ENCODE measurements at regions not wholly inside any gene's neighbourhood (a gene's known extent, or its start where the extent isn't known, plus 50 kb on each side); places are given as distances from the start of the nearest gene placed in this dataset.

GRCh38 chr16:73871088-73871733 is 425.4 kb upstream of the PSMD7 start:
- Histone ChIP-seq H3K9me3 (ENCODE audit: low read length) (no peaks in the 10 kb centered on the region), H3K36me3 (ENCODE audit: insufficient read depth, low read length) (no peaks in the 10 kb centered on the region), H3K4me2 (ENCODE audit: low read length) (no peak overlapping the region), H2AFZ (ENCODE audit: low read length) (no peak overlapping the region), H3K27me3 (ENCODE audit: insufficient read depth, low read length) (peaks cover 4% of the 10 kb centered on the region; the same call in 1 of the 2 replicates), H4K20me1 (ENCODE audit: insufficient read depth, low read length) (no peaks in the 10 kb centered on the region), H3K9me2 (ENCODE audit: low read depth, low read length) (no peaks in the 10 kb centered on the region), H3K79me2 (ENCODE audit: insufficient read depth, low read length) (no peaks in the 10 kb centered on the region), H3K4me3 (ENCODE audit: low read depth, low read length, poor library complexity, severe bottlenecking) (no peak overlapping the region), H3F3A (ENCODE audit: insufficient read depth, low read length) (no peaks in the 10 kb centered on the region), H3K4me1 (ENCODE audit: insufficient read depth, low read length, severe bottlenecking) (no peaks in the 10 kb centered on the region), H3K9ac (ENCODE audit: low read length) (no peak overlapping the region), H3K27ac (ENCODE audit: low read depth, low read length, poor library complexity, severe bottlenecking) (no peak overlapping the region)
- TF ChIP-seq EZH2 (IDR thresholded peaks at IDR 0.05; ENCODE audit: borderline replicate concordance, low read length) (no peak), CTCF (IDR thresholded peaks at IDR 0.05; ENCODE audit: low read length) (no peak)

- TF ChIP-seq CTCF (IDR thresholded peaks at IDR 0.05; ENCODE audit: low read length) (no peak), EZH2 (IDR thresholded peaks at IDR 0.05; ENCODE audit: borderline replicate concordance, low read length) (no peak)
Measured at GRCh38 chr16:73869126-73869525, 427.5 kb upstream of the PSMD7 start.

GRCh38 chr16:73864868-73865267 is 431.7 kb upstream of the PSMD7 start:
- TF ChIP-seq CTCF (IDR thresholded peaks at IDR 0.05; ENCODE audit: low read length) (no peak), EZH2 (IDR thresholded peaks at IDR 0.05; ENCODE audit: borderline replicate concordance, low read length) (no peak)
- H3K9ac ChIP-seq (ENCODE audit: low read length): no peak overlapping the region
- H3K9me2 ChIP-seq (ENCODE audit: low read depth, low read length): no peaks in the 10 kb centered on the region

More at GRCh38 chr16:73869126-73869525, 427.5 kb upstream of the PSMD7 start:
- Histone ChIP-seq H3K27me3 (ENCODE audit: insufficient read depth, low read length) (peaks cover 4% of the 10 kb centered on the region; the same call in 1 of the 2 replicates), H4K20me1 (ENCODE audit: insufficient read depth, low read length) (no peaks in the 10 kb centered on the region), H3K4me3 (ENCODE audit: low read depth, low read length, poor library complexity, severe bottlenecking) (no peak overlapping the region), H3K9me2 (ENCODE audit: low read depth, low read length) (no peaks in the 10 kb centered on the region), H3K9me3 (ENCODE audit: low read length) (no peaks in the 10 kb centered on the region), H3K9ac (ENCODE audit: low read length) (no peak overlapping the region), H3K36me3 (ENCODE audit: insufficient read depth, low read length) (no peaks in the 10 kb centered on the region), H3K27ac (ENCODE audit: low read depth, low read length, poor library complexity, severe bottlenecking) (no peak overlapping the region), H3K79me2 (ENCODE audit: insufficient read depth, low read length) (no peaks in the 10 kb centered on the region), H2AFZ (ENCODE audit: low read length) (no peak overlapping the region), H3F3A (ENCODE audit: insufficient read depth, low read length) (no peaks in the 10 kb centered on the region), H3K4me2 (ENCODE audit: low read length) (no peak overlapping the region), H3K4me1 (ENCODE audit: insufficient read depth, low read length, severe bottlenecking) (no peaks in the 10 kb centered on the region)

More at GRCh38 chr16:73864868-73865267, 431.7 kb upstream of the PSMD7 start:
- no peaks in the 10 kb centered on the region for H4K20me1 ChIP-seq (ENCODE audit: insufficient read depth, low read length)
- no peaks in the 10 kb centered on the region for H3K9me3 ChIP-seq (ENCODE audit: low read length)
- H3F3A ChIP-seq (ENCODE audit: insufficient read depth, low read length): no peaks in the 10 kb centered on the region
- peaks cover 4% of the 10 kb centered on the region; the same call in 1 of the 2 replicates for H3K27me3 ChIP-seq (ENCODE audit: insufficient read depth, low read length)
- H3K27ac ChIP-seq (ENCODE audit: low read depth, low read length, poor library complexity, severe bottlenecking): no peak overlapping the region
- no peak overlapping the region for H2AFZ ChIP-seq (ENCODE audit: low read length)
- no peaks in the 10 kb centered on the region for H3K4me1 ChIP-seq (ENCODE audit: insufficient read depth, low read length, severe bottlenecking)
- H3K79me2 ChIP-seq (ENCODE audit: insufficient read depth, low read length): no peaks in the 10 kb centered on the region
- no peak overlapping the region for H3K4me3 ChIP-seq (ENCODE audit: low read depth, low read length, poor library complexity, severe bottlenecking)
- H3K4me2 ChIP-seq (ENCODE audit: low read length): no peak overlapping the region
- no peaks in the 10 kb centered on the region for H3K36me3 ChIP-seq (ENCODE audit: insufficient read depth, low read length)
